HepG2 (cell line): ENCODE measurements at regions not wholly inside any gene's neighbourhood (a gene's known extent, or its start where the extent isn't known, plus 50 kb on each side); places are given as distances from the start of the nearest gene placed in this dataset.

Source experiments
- ATAC-seq: fragments of 200-7000 bp; cut with Tn5 transposase; 3 replicates; pipeline ENCODE4 v1.9.1; 2020; ENCODE audit warnings: mild to moderate bottlenecking, moderate library complexity
- BruUV-seq: library from RNA; stranded (reverse); fragments of 400-500 nt; replicated peaks from 2 replicates; lab custom pipeline; 2021; lab: Mats Ljungman, UMichigan
- CTCF ChIA-PET: fragments of 300-600 bp; formaldehyde crosslinking; extraction: SDS; loops from one replicate; lab custom pipeline; 2021; ENCODE audit warnings: low total read pairs, inconsistent platforms, low intra/inter-chr PET ratio; lab: Yijun Ruan, JAX
- POLR2A ChIA-PET: fragments of 350-600 bp; sonication (Branson Sonifier 250); formaldehyde crosslinking; loops from one replicate; lab custom pipeline; 2020; ENCODE audit warnings: antibody characterized with exemption, inconsistent platforms; lab: Yijun Ruan, JAX
- DNase-seq: peaks from one replicate; pipeline ENCODE4 v3.0.0-alpha.2; 2015; ENCODE audit warnings: low spot score
- FAIRE-seq: peaks from 3 replicates; lab custom pipeline; 2011; peaks lifted over from hg19 to GRCh38; lab: Jason Lieb, UNC
- H2AFZ ChIP-seq: one replicate; pipeline ENCODE4 v1.6.1; 2011; ENCODE audit warnings: low read length, inconsistent platforms
- H3K27ac ChIP-seq: fragments of 300-600 bp; 3 replicates; pipeline ENCODE4 v1.8.0; 2011; ENCODE audit warnings: mixed run types, mild to moderate bottlenecking, mixed read lengths, low read length, inconsistent platforms; ENCODE audit not compliant: insufficient read depth; ENCODE audit errors: extremely low read length
- H3K27me3 ChIP-seq, 2 experiments: fragments of 200-600 bp in 1 of 2; 2 replicates in 1 of 2; 3 replicates in 1 of 2; pipeline versions ENCODE4 v1.6.0 to v1.8.0; 2011; ENCODE audit warnings: low read length in 2 of 2, mild to moderate bottlenecking in 2 of 2, moderate library complexity in 2 of 2, inconsistent platforms in 1 of 2; ENCODE audit not compliant: insufficient read depth in 2 of 2, control insufficient read depth in 1 of 2
- H3K36me3 ChIP-seq, 2 experiments: fragments of 200-600 bp in 1 of 2; replicated peaks in 1 of 2; 2 replicates in 1 of 2; 3 replicates in 1 of 2; pipeline versions ENCODE4 v1.5.1 to v1.8.0; 2011; ENCODE audit warnings: low read length in 2 of 2, inconsistent platforms in 1 of 2; ENCODE audit not compliant: insufficient read depth in 2 of 2, control insufficient read depth in 1 of 2
- H3K4me1 ChIP-seq: 2 replicates; pipeline ENCODE4 v1.5.1; 2012; ENCODE audit warnings: low read length, inconsistent platforms; ENCODE audit not compliant: insufficient read depth
- H3K4me2 ChIP-seq: 2 replicates; pipeline ENCODE4 v1.6.0; 2011; ENCODE audit warnings: low read depth, low read length, inconsistent platforms
- H3K4me3 ChIP-seq, 3 experiments: fragments of 200-600 bp in 1 of 3; sonication (generic), shearing (Covaris generic) in 1 of 3; replicated peaks in 1 of 3; 2 replicates each; pipeline ENCODE4 v1.5.1; 2011 to 2016; ENCODE audit warnings: low read length in 3 of 3, inconsistent platforms in 2 of 3, low read depth in 2 of 3, mild to moderate bottlenecking in 2 of 3, control low read depth in 1 of 3, mixed read lengths in 1 of 3; ENCODE audit not compliant: insufficient read depth in 1 of 3
- H3K79me2 ChIP-seq: one replicate; pipeline ENCODE4 v1.6.1; 2011; ENCODE audit warnings: low read length, inconsistent platforms; ENCODE audit not compliant: insufficient read depth
- H3K9ac ChIP-seq: 2 replicates; pipeline ENCODE4 v1.6.0; 2011; ENCODE audit warnings: mild to moderate bottlenecking, low read depth, low read length, inconsistent platforms; ENCODE audit not compliant: insufficient read depth
- H3K9me3 ChIP-seq: 2 replicates; pipeline ENCODE4 v1.5.1; 2012; ENCODE audit warnings: mild to moderate bottlenecking, low read length
- H4K20me1 ChIP-seq: 2 replicates; pipeline ENCODE4 v1.6.0; 2011; ENCODE audit warnings: inconsistent platforms, mild to moderate bottlenecking, low read length, moderate library complexity; ENCODE audit not compliant: insufficient read depth
- FOXC1 ChIP-seq: sonication (generic); formaldehyde crosslinking; IDR thresholded peaks from 2 replicates; pipeline ENCODE4 v1.8.0; 2022; ENCODE audit warnings: mild to moderate bottlenecking, missing genetic modification reagents, borderline replicate concordance
- MAFF ChIP-seq: IDR thresholded peaks from 2 replicates; pipeline ENCODE4 v1.6.1; 2011; ENCODE audit warnings: low read depth, low read length, improper control_type of control experiment
- RARG ChIP-seq: sonication (generic); formaldehyde crosslinking; IDR thresholded peaks from 2 replicates; pipeline ENCODE4 v1.4.0; 2020; ENCODE audit warnings: low read depth, mild to moderate bottlenecking, missing genetic modification reagents
- REXO4 ChIP-seq: sonication (generic); formaldehyde crosslinking; IDR thresholded peaks from 2 replicates; pipeline ENCODE4 v1.8.0; 2022; ENCODE audit warnings: missing genetic modification reagents, mild to moderate bottlenecking, borderline replicate concordance
- SP140L ChIP-seq: sonication (generic); formaldehyde crosslinking; IDR thresholded peaks from 2 replicates; pipeline ENCODE4 v1.4.0; 2020; ENCODE audit warnings: missing genetic modification reagents, borderline replicate concordance
- SPEN ChIP-seq: sonication (generic); formaldehyde crosslinking; IDR thresholded peaks from 2 replicates; pipeline ENCODE4 v1.5.1; 2020; ENCODE audit warnings: low read depth, mild to moderate bottlenecking, missing genetic modification reagents
- ZEB1 ChIP-seq: IDR thresholded peaks from 2 replicates; pipeline ENCODE4 v1.6.1; 2012; ENCODE audit warnings: mild to moderate bottlenecking, low read depth, inconsistent platforms; ENCODE audit not compliant: insufficient replicate concordance
- ZNF260 ChIP-seq: sonication (generic); formaldehyde crosslinking; IDR thresholded peaks from 2 replicates; pipeline ENCODE4 v1.4.0; 2020; ENCODE audit warnings: missing genetic modification reagents, low read depth, mild to moderate bottlenecking, borderline replicate concordance
- ZNF317 ChIP-seq: sonication (generic); formaldehyde crosslinking; IDR thresholded peaks from 2 replicates; pipeline ENCODE4 v1.5.0; 2020; ENCODE audit warnings: mild to moderate bottlenecking, missing genetic modification reagents
- ZNF781 ChIP-seq: sonication (generic); formaldehyde crosslinking; IDR thresholded peaks from 2 replicates; pipeline ENCODE4 v1.5.1; 2020; ENCODE audit warnings: borderline replicate concordance, mild to moderate bottlenecking, missing genetic modification reagents; ENCODE audit errors: not compliant biosample characterization
- WGBS: methylation state at CpG from one replicate; pipeline ENCODE4 v1.1.6; 2017; ENCODE audit warnings: low lambda C conversion rate; 5-methylcytosine and 5-hydroxymethylcytosine counted together
- in situ Hi-C: cut with HindIII; loops from 2 replicates; pipeline ENCODE4 v1.10.0; 2017; ENCODE audit warnings: low pct_unique_long_range_greater_than_20kb; ENCODE audit not compliant: extremely low pct_ligation_motif_present
- intact Hi-C: fragments of 100-400 bp; cut with micrococcal nuclease; formaldehyde crosslinking; loops from one replicate; pipeline ENCODE4 v1.10.0; 2022; ENCODE audit not compliant: unreplicated experiment
- TF ChIP-seq, protein P1 (sequence below): sonication (generic); formaldehyde crosslinking; IDR thresholded peaks from 2 replicates; pipeline ENCODE4 v1.8.0; 2022; ENCODE audit warnings: mild to moderate bottlenecking, missing genetic modification reagents, moderate library complexity
- TF ChIP-seq, protein P2 (sequence below): sonication (generic); formaldehyde crosslinking; IDR thresholded peaks from 2 replicates; pipeline ENCODE4 v1.4.0; 2020; ENCODE audit warnings: mild to moderate bottlenecking, missing genetic modification reagents
- TF ChIP-seq, protein P3 (sequence below): sonication (generic); formaldehyde crosslinking; IDR thresholded peaks from 2 replicates; pipeline ENCODE4 v1.5.1; 2020; ENCODE audit warnings: mild to moderate bottlenecking, missing genetic modification reagents, borderline replicate concordance
- TF ChIP-seq, protein P4 (sequence below): sonication (generic); IDR thresholded peaks from 2 replicates; pipeline ENCODE4 v1.6.1; 2016; ENCODE audit warnings: low read depth, borderline replicate concordance

DNA sequence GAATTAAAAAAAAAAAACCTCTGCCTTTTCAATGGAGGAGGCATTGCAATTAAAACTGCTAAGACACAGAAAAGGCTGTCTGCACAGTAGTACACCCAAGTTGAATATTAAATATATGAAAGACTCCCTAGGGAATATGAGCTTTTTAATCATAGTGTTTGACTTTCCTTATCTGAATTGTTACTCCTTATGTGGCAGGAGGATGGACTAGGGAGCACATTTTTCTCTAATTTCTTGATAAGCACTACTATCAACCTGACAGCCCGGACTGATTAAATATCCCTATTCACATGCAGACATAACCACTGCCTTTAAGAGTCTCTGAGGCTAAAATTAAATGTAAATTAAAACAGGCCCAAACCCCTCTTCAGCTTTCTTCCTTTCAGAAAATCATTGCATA, 428.6 kb upstream of the GJE1 start:
- ATAC-seq = no peak

More for the DNA sequence above, 428.6 kb upstream of the GJE1 start:
- TF ChIP-seq REXO4 (CRISPR knock-in tag) = no peak
- no peak for TF ChIP-seq RARG
- TF ChIP-seq, protein P1, sequence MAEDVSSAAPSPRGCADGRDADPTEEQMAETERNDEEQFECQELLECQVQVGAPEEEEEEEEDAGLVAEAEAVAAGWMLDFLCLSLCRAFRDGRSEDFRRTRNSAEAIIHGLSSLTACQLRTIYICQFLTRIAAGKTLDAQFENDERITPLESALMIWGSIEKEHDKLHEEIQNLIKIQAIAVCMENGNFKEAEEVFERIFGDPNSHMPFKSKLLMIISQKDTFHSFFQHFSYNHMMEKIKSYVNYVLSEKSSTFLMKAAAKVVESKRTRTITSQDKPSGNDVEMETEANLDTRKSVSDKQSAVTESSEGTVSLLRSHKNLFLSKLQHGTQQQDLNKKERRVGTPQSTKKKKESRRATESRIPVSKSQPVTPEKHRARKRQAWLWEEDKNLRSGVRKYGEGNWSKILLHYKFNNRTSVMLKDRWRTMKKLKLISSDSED (CRISPR knock-in tag) = no peak
- no peak for TF ChIP-seq ZNF260
- TF ChIP-seq SPEN (CRISPR knock-in tag) = no peak
- no peak for TF ChIP-seq ZEB1
- TF ChIP-seq, protein P2, sequence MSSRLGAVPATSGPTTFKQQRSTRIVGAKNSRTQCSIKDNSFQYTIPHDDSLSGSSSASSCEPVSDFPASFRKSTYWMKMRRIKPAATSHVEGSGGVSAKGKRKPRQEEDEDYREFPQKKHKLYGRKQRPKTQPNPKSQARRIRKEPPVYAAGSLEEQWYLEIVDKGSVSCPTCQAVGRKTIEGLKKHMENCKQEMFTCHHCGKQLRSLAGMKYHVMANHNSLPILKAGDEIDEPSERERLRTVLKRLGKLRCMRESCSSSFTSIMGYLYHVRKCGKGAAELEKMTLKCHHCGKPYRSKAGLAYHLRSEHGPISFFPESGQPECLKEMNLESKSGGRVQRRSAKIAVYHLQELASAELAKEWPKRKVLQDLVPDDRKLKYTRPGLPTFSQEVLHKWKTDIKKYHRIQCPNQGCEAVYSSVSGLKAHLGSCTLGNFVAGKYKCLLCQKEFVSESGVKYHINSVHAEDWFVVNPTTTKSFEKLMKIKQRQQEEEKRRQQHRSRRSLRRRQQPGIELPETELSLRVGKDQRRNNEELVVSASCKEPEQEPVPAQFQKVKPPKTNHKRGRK (CRISPR knock-in tag) = no peak
- no peak for TF ChIP-seq MAFF
- TF ChIP-seq FOXC1 (CRISPR knock-in tag) = no peak
- TF ChIP-seq ZNF781 = no peak
- TF ChIP-seq, protein P3, sequence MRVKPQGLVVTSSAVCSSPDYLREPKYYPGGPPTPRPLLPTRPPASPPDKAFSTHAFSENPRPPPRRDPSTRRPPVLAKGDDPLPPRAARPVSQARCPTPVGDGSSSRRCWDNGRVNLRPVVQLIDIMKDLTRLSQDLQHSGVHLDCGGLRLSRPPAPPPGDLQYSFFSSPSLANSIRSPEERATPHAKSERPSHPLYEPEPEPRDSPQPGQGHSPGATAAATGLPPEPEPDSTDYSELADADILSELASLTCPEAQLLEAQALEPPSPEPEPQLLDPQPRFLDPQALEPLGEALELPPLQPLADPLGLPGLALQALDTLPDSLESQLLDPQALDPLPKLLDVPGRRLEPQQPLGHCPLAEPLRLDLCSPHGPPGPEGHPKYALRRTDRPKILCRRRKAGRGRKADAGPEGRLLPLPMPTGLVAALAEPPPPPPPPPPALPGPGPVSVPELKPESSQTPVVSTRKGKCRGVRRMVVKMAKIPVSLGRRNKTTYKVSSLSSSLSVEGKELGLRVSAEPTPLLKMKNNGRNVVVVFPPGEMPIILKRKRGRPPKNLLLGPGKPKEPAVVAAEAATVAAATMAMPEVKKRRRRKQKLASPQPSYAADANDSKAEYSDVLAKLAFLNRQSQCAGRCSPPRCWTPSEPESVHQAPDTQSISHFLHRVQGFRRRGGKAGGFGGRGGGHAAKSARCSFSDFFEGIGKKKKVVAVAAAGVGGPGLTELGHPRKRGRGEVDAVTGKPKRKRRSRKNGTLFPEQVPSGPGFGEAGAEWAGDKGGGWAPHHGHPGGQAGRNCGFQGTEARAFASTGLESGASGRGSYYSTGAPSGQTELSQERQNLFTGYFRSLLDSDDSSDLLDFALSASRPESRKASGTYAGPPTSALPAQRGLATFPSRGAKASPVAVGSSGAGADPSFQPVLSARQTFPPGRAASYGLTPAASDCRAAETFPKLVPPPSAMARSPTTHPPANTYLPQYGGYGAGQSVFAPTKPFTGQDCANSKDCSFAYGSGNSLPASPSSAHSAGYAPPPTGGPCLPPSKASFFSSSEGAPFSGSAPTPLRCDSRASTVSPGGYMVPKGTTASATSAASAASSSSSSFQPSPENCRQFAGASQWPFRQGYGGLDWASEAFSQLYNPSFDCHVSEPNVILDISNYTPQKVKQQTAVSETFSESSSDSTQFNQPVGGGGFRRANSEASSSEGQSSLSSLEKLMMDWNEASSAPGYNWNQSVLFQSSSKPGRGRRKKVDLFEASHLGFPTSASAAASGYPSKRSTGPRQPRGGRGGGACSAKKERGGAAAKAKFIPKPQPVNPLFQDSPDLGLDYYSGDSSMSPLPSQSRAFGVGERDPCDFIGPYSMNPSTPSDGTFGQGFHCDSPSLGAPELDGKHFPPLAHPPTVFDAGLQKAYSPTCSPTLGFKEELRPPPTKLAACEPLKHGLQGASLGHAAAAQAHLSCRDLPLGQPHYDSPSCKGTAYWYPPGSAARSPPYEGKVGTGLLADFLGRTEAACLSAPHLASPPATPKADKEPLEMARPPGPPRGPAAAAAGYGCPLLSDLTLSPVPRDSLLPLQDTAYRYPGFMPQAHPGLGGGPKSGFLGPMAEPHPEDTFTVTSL (CRISPR knock-in tag) = no peak
- TF ChIP-seq, protein P4, sequence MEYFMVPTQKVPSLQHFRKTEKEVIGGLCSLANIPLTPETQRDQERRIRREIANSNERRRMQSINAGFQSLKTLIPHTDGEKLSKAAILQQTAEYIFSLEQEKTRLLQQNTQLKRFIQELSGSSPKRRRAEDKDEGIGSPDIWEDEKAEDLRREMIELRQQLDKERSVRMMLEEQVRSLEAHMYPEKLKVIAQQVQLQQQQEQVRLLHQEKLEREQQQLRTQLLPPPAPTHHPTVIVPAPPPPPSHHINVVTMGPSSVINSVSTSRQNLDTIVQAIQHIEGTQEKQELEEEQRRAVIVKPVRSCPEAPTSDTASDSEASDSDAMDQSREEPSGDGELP = no peak
- no peak for TF ChIP-seq SP140L (CRISPR knock-in tag)
- TF ChIP-seq ZNF317 (CRISPR knock-in tag) = no peak
- TF ChIP-seq, all 625 proteins: peak for 0
- H3K4me1 ChIP-seq = no peaks in the 10 kb centered on the region
- H3K27me3 ChIP-seq = 0 out of 5 replicates have a peak, but pooled peaks cover 0 to 3% of the 10 kb centered on the region in 2 experiments
- no TSS peak for BruUV-seq
- DNase-seq = no peak
- 6% methylated on average over 1 of the region's 1 CpG for WGBS
- no peaks in the 10 kb centered on the region for H3K36me3 ChIP-seq
- intact Hi-C loops = no loop called here
- ChIA-PET CTCF (no interaction called here), POLR2A (no interaction called here)
- H3K79me2 ChIP-seq = no peaks in the 10 kb centered on the region
- in situ Hi-C loops = no loop called here
- no peak overlapping the region for H3K4me3 ChIP-seq
- H3K27ac ChIP-seq = no peak overlapping the region
- no peak overlapping the region for H3K4me2 ChIP-seq
- no peak overlapping the region for H3K9ac ChIP-seq
- H2AFZ ChIP-seq = no peak overlapping the region
- H4K20me1 ChIP-seq = no peaks in the 10 kb centered on the region
- no peaks in the 10 kb centered on the region for H3K9me3 ChIP-seq
- FAIRE-seq = no peak
